ENCODE measurements at regions not wholly inside any gene's neighbourhood (a gene's known extent, or its start where the extent isn't known, plus 50 kb on each side); places are given as distances from the start of the nearest gene placed in this dataset.

DNA sequence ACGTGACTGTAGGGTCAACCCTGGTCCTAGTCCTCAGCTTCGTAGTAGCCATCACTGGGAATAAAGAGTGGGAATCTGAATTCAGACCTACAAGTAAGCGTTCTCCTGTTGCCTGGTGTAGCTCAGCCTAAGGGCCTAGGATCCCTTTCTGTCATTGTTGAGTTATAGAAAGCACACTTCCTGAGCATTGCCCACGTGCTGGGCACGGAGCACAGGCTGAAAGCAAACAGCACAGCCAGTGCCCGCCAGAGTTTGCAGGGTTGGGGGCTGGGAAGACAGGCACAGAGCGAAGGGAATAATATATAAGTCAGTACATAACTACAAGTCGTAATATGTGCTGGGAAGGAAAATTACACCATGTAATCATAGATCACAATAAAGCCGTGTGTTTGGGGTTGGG, 166.3 kb downstream of the TBXT start:
- Histone ChIP-seq H3K9me3 (replicated peaks; ENCODE audit: control insufficient read depth, insufficient read depth, low read length) (no peaks in the 10 kb centered on the region), H3K4me3 (replicated peaks in 1 of 3; ENCODE audit: insufficient read depth in 1 of 3, low read depth in 1 of 3, low read length in 3 of 3) (no peak overlapping the region), H2AFZ (ENCODE audit: low read depth, low read length) (no peak overlapping the region), H3K4me1 (ENCODE audit: control insufficient read depth, extremely low read depth, insufficient read depth, low read length) (no peaks in the 10 kb centered on the region), H3K9me1 (replicated peaks; ENCODE audit: control insufficient read depth, extremely low read depth, insufficient read depth, low read length) (no peaks in the 10 kb centered on the region), H3K27ac (ENCODE audit: insufficient read depth, low read depth, low read length) (no peak overlapping the region), H3K4me2 (ENCODE audit: insufficient read depth, low read length) (no peak overlapping the region), H3K36me3 (ENCODE audit: control insufficient read depth in 2 of 2, extremely low read depth in 1 of 2, insufficient read depth in 2 of 2, low read length in 2 of 2) (no peaks in the 10 kb centered on the region), H3K9ac (replicated peaks; ENCODE audit: extremely low read depth, insufficient read depth, low read length) (no peak overlapping the region), H3K79me2 (ENCODE audit: control insufficient read depth, insufficient read depth, low read length) (no peaks in the 10 kb centered on the region), H4K20me1 (replicated peaks; ENCODE audit: control insufficient read depth, extremely low read depth, insufficient read depth, low read length) (no peaks in the 10 kb centered on the region), H3K27me3 (ENCODE audit: control insufficient read depth in 2 of 2, insufficient read depth in 2 of 2, low read length in 2 of 2) (peaks cover 0 to 2% of the 10 kb centered on the region in 2 experiments)
- TF ChIP-seq GATA2 (IDR thresholded peaks at IDR 0.05; ENCODE audit: insufficient read depth, insufficient read length, low read depth, low read length) (no peak), EZH2 (IDR thresholded peaks at IDR 0.05; ENCODE audit: borderline replicate concordance, low read depth, low read length, severe bottlenecking) (no peak)
- FAIRE-seq (no peak), DNase-seq (ENCODE audit: low read depth, low spot score) (no peak)
- dilution Hi-C loops (cut with MboI; ENCODE audit: extremely low pct_ligation_motif_present, low sequenced_read_pairs) (no loop called here), intact Hi-C loops (cut with micrococcal nuclease) (no loop called here)
- ChIA-PET CTCF (no interaction called here), POLR2A (no interaction called here)
- no TSS peak for BruUV-seq (replicated peaks)

DNA sequence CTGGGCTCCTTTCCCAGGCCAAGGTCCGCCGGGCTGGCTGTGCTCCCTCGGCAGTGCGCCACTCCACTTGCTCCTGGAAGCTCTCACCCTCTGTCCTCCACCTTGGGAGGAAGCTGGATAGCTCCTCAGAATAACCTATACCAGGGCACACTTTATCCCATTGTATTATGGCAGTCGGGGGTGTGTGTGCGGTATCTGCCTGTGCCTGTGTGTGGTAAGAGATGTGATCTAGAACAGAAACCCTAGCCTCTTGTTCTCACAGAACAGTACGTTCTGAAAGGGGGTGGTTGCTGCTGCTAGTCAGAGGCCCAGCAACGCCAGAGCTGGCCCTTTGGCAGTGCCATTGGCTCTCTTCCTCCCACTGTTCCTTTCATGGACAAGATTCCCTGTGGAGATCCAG, 168.4 kb downstream of the TBXT start:
- H3K9me3 ChIP-seq (replicated peaks; ENCODE audit: control insufficient read depth, insufficient read depth, low read length) = no peaks in the 10 kb centered on the region
- intact Hi-C loops (cut with micrococcal nuclease) (no loop called here), dilution Hi-C loops (cut with MboI; ENCODE audit: extremely low pct_ligation_motif_present, low sequenced_read_pairs) (no loop called here)
- H3K27me3 ChIP-seq (ENCODE audit: control insufficient read depth in 2 of 2, insufficient read depth in 2 of 2, low read length in 2 of 2) = no peaks in the 10 kb centered on the region
- ChIA-PET POLR2A (no interaction called here), CTCF (no interaction called here)
- no TSS peak for BruUV-seq (replicated peaks)
- H2AFZ ChIP-seq (ENCODE audit: low read depth, low read length) = no peak overlapping the region
- no peaks in the 10 kb centered on the region for H3K79me2 ChIP-seq (ENCODE audit: control insufficient read depth, insufficient read depth, low read length)
- H3K4me2 ChIP-seq (ENCODE audit: insufficient read depth, low read length) = no peak overlapping the region
- DNase-seq (ENCODE audit: low read depth, low spot score) = no peak
- no peaks in the 10 kb centered on the region for H3K9me1 ChIP-seq (replicated peaks; ENCODE audit: control insufficient read depth, extremely low read depth, insufficient read depth, low read length)
- H4K20me1 ChIP-seq (replicated peaks; ENCODE audit: control insufficient read depth, extremely low read depth, insufficient read depth, low read length) = no peaks in the 10 kb centered on the region
- no peaks in the 10 kb centered on the region for H3K36me3 ChIP-seq (ENCODE audit: control insufficient read depth in 2 of 2, extremely low read depth in 1 of 2, insufficient read depth in 2 of 2, low read length in 2 of 2)
- TF ChIP-seq, protein P1, sequence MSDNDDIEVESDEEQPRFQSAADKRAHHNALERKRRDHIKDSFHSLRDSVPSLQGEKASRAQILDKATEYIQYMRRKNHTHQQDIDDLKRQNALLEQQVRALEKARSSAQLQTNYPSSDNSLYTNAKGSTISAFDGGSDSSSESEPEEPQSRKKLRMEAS (IDR thresholded peaks at IDR 0.05; ENCODE audit: insufficient read depth, insufficient read length) = no peak
- TF ChIP-seq, protein P2, sequence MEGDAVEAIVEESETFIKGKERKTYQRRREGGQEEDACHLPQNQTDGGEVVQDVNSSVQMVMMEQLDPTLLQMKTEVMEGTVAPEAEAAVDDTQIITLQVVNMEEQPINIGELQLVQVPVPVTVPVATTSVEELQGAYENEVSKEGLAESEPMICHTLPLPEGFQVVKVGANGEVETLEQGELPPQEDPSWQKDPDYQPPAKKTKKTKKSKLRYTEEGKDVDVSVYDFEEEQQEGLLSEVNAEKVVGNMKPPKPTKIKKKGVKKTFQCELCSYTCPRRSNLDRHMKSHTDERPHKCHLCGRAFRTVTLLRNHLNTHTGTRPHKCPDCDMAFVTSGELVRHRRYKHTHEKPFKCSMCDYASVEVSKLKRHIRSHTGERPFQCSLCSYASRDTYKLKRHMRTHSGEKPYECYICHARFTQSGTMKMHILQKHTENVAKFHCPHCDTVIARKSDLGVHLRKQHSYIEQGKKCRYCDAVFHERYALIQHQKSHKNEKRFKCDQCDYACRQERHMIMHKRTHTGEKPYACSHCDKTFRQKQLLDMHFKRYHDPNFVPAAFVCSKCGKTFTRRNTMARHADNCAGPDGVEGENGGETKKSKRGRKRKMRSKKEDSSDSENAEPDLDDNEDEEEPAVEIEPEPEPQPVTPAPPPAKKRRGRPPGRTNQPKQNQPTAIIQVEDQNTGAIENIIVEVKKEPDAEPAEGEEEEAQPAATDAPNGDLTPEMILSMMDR (IDR thresholded peaks at IDR 0.05; ENCODE audit: extremely low read depth in 1 of 2, insufficient read depth in 1 of 2, low read depth in 1 of 2, low read length in 2 of 2) = no peak
- no peak for TF ChIP-seq GATA2 (IDR thresholded peaks at IDR 0.05; ENCODE audit: insufficient read depth, insufficient read length, low read depth, low read length)
- no peak overlapping the region for H3K27ac ChIP-seq (ENCODE audit: insufficient read depth, low read depth, low read length)
- no peak overlapping the region for H3K4me3 ChIP-seq (replicated peaks in 1 of 3; ENCODE audit: insufficient read depth in 1 of 3, low read depth in 1 of 3, low read length in 3 of 3)
- no peak overlapping the region for H3K9ac ChIP-seq (replicated peaks; ENCODE audit: extremely low read depth, insufficient read depth, low read length)
- FAIRE-seq = no peak
- H3K4me1 ChIP-seq (ENCODE audit: control insufficient read depth, extremely low read depth, insufficient read depth, low read length) = no peaks in the 10 kb centered on the region

Measured in endothelial cell of umbilical vein (primary cell).